Bronchial epithelial cell (primary cell): ENCODE measurements at regions not wholly inside any gene's neighbourhood (a gene's known extent, or its start where the extent isn't known, plus 50 kb on each side); places are given as distances from the start of the nearest gene placed in this dataset.
"Not testable (repeated sequence)": the region's sequence is repeated elsewhere in the genome, so short reads cannot be mapped to it uniquely, and the experiment has no call there.

Experiments
- DNase-seq: peaks from one replicate; pipeline ENCODE4 v3.0.0-alpha.2; 2010; ENCODE audit warnings: low read depth
- FAIRE-seq: peaks from 2 replicates; lab custom pipeline; 2011; peaks lifted over from hg19 to GRCh38; lab: Jason Lieb, UNC
- H3K27me3 ChIP-seq: 2 replicates; pipeline ENCODE4 v1.5.1; 2011; ENCODE audit warnings: low read length; ENCODE audit not compliant: control insufficient read depth, insufficient read depth
- H3K36me3 ChIP-seq: 2 replicates; pipeline ENCODE4 v1.5.1; 2011; ENCODE audit warnings: low read length; ENCODE audit not compliant: control insufficient read depth, insufficient read depth
- H3K4me3 ChIP-seq: 2 replicates; pipeline ENCODE4 v1.5.1; 2011; ENCODE audit warnings: mild to moderate bottlenecking, low read depth, low read length, control low read depth
- CTCF ChIP-seq: IDR thresholded peaks from 2 replicates; pipeline ENCODE4 v1.5.1; 2011; ENCODE audit warnings: mild to moderate bottlenecking, moderate library complexity, low read length, control low read depth, inconsistent platforms; ENCODE audit not compliant: insufficient read depth, severe bottlenecking

GRCh38 chr3:3665546-3665945 is 133.7 kb upstream of the LRRN1 start:
- no peak for TF ChIP-seq CTCF
- FAIRE-seq (no peak), DNase-seq (peak; percentile 77)

GRCh38 chr3:3664935-3665334 is 134.3 kb upstream of the LRRN1 start:
- TF ChIP-seq CTCF = no peak
- FAIRE-seq (peak; percentile 80), DNase-seq (peak; percentile 86)
- H3K27me3 ChIP-seq = no peaks in the 10 kb centered on the region
- no peaks in the 10 kb centered on the region for H3K36me3 ChIP-seq
- no peak overlapping the region for H3K4me3 ChIP-seq

More at GRCh38 chr3:3665546-3665945, 133.7 kb upstream of the LRRN1 start:
- Histone ChIP-seq H3K36me3 (no peaks in the 10 kb centered on the region), H3K4me3 (no peak overlapping the region), H3K27me3 (no peaks in the 10 kb centered on the region)

GRCh38 chr3:3662610-3663009 is 136.6 kb upstream of the LRRN1 start:
- no peaks in the 10 kb centered on the region for H3K36me3 ChIP-seq
- peak; percentile 86 for DNase-seq

DNA sequence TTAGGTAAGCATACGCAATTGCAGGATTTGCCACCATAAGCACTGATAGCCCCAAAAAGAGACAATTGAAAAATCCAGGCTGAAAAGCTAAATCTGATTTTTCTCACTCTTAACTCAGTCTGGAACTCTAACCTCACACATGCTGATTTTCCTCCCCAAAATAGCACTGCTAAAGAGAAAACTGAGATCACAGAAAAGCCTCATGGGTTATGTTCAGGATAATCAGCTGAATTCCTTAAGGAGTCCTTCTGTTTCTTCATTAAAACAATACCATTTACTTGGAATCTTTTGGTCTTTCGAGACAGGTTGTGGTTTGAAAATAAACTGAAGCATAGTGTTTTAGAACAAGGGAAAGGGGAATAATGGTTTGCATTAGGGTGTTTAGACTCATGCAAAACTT is 144.3 kb upstream of the LRRN1 start:
- TF ChIP-seq CTCF = no peak
- Histone ChIP-seq H3K27me3 (no peaks in the 10 kb centered on the region), H3K4me3 (no peak overlapping the region), H3K36me3 (no peaks in the 10 kb centered on the region)
- DNase-seq (no peak), FAIRE-seq (no peak)

More at GRCh38 chr3:3662610-3663009, 136.6 kb upstream of the LRRN1 start:
- FAIRE-seq = no peak
- TF ChIP-seq CTCF = no peak
- no peaks in the 10 kb centered on the region for H3K27me3 ChIP-seq
- no peak overlapping the region for H3K4me3 ChIP-seq

- FAIRE-seq (peak; percentile 77), DNase-seq (no peak)
- no peaks in the 10 kb centered on the region for H3K27me3 ChIP-seq
- H3K4me3 ChIP-seq = no peak overlapping the region
- TF ChIP-seq CTCF = no peak
- no peaks in the 10 kb centered on the region for H3K36me3 ChIP-seq
Observed at GRCh38 chr3:3648988-3649679, 150.1 kb upstream of the LRRN1 start.

- no peak for DNase-seq
- TF ChIP-seq CTCF = no peak
- H3K27me3 ChIP-seq = no peaks in the 10 kb centered on the region
- no peak overlapping the region for H3K4me3 ChIP-seq
- no peak for FAIRE-seq
- no peaks in the 10 kb centered on the region for H3K36me3 ChIP-seq
Observed at GRCh38 chr3:3646934-3647333, 152.3 kb upstream of the LRRN1 start.

DNA sequence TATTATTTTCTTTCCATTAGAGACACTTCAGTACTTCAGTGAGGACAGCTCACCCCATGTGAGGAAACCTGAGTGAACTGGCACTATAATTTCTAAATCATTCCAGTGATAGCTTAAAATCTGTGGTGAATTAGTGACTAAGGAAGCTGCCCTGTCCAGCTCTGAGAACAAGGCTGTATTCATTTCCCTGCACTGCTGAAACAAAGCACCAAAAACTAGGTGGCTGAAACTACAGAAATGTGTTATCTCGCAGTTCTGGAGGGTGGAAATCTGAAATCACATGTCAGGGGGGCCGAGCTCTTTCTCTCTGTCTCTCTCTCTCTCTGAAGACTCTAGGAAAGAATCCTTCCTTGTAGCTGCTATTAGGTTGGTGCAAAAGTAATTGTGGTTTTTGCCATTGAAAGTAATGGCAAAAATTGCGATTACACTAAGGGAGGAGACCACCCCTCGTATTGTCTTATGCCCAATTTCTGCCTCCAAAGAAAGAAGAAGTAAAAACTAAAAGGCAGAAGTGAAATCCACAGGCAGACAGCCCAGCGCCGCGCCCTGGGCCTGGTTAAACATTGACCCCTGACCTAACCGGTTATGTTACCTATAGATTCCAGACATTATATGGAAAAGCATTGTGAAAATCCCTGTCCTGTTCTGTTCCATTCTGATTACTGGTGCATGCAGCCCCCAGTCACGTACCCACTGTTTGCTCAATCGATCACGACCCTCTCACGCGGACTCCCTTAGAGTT is 153.0 kb upstream of the LRRN1 start:
- not testable (repeated sequence) for H3K27me3 ChIP-seq, FAIRE-seq, DNase-seq

More for the DNA sequence above, 153.0 kb upstream of the LRRN1 start:
- H3K36me3 ChIP-seq, H3K4me3 ChIP-seq: not testable (repeated sequence)
